GM23338 (cell line): ENCODE measurements at regions not wholly inside any gene's neighbourhood (a gene's known extent, or its start where the extent isn't known, plus 50 kb on each side); places are given as distances from the start of the nearest gene placed in this dataset.

ENCODE experiments used
- ATAC-seq: fragments of 200-7000 bp; cut with Tn5 transposase; 3 replicates; pipeline ENCODE4 v1.9.1; 2020
- DNase-seq: peaks from one replicate; pipeline ENCODE4 v3.0.0-alpha.2; 2015; ENCODE audit warnings: low spot score
- H2AFZ ChIP-seq: fragments of 200-600 bp; sonication (generic); 2 replicates; pipeline ENCODE4 v1.8.0; 2016; ENCODE audit warnings: antibody characterized with exemption, mild to moderate bottlenecking, moderate library complexity
- H3F3A ChIP-seq: fragments of 200-600 bp; sonication (generic); replicated peaks from 2 replicates; pipeline ENCODE4 v1.8.0; 2017; ENCODE audit warnings: antibody characterized with exemption, mixed run types, low read depth
- H3K27ac ChIP-seq: fragments of 200-600 bp; sonication (generic); 2 replicates; pipeline ENCODE4 v1.6.1; 2016; ENCODE audit warnings: low read depth
- H3K27me3 ChIP-seq: fragments of 200-600 bp; sonication (generic); 2 replicates; pipeline ENCODE4 v1.8.0; 2016; ENCODE audit warnings: mild to moderate bottlenecking, mixed run types, moderate library complexity; ENCODE audit not compliant: insufficient read depth
- H3K36me3 ChIP-seq: fragments of 200-600 bp; sonication (generic); 2 replicates; pipeline ENCODE4 v1.8.0; 2016; ENCODE audit warnings: mild to moderate bottlenecking; ENCODE audit not compliant: insufficient read depth
- H3K4me1 ChIP-seq: fragments of 200-600 bp; sonication (generic); 2 replicates; pipeline ENCODE4 v1.8.0; 2016; ENCODE audit warnings: mild to moderate bottlenecking, moderate library complexity; ENCODE audit not compliant: insufficient read depth
- H3K4me2 ChIP-seq: fragments of 200-600 bp; sonication (generic); 2 replicates; pipeline ENCODE4 v1.7.1; 2017; ENCODE audit warnings: mixed run types
- H3K4me3 ChIP-seq: fragments of 200-600 bp; sonication (generic); 2 replicates; pipeline ENCODE4 v1.6.1; 2016; ENCODE audit warnings: mixed run types
- H3K79me2 ChIP-seq: fragments of 200-600 bp; sonication (generic); replicated peaks from 2 replicates; pipeline ENCODE4 v1.8.0; 2017; ENCODE audit warnings: mild to moderate bottlenecking; ENCODE audit not compliant: insufficient read depth
- H3K9me2 ChIP-seq: fragments of 200-600 bp; sonication (generic); 2 replicates; pipeline ENCODE4 v1.8.0; 2017; ENCODE audit not compliant: insufficient read depth
- H4K20me1 ChIP-seq: fragments of 200-600 bp; sonication (generic); replicated peaks from 2 replicates; pipeline ENCODE4 v1.8.0; 2017; ENCODE audit warnings: mild to moderate bottlenecking; ENCODE audit not compliant: insufficient read depth
- H3K27ac Mint-ChIP-seq: 2 replicates; pipeline ENCODE4 v1.8.0; 2020; ENCODE audit warnings: inconsistent platforms, mild to moderate bottlenecking, moderate library complexity, mixed read lengths
- H3K27me3 Mint-ChIP-seq: 3 replicates; pipeline ENCODE4 v1.8.0; 2022; ENCODE audit warnings: low read depth, mild to moderate bottlenecking, moderate library complexity, mixed read lengths, inconsistent platforms; ENCODE audit not compliant: insufficient read depth, poor library complexity
- H3K36me3 Mint-ChIP-seq: 3 replicates; pipeline ENCODE4 v1.8.0; 2021; ENCODE audit warnings: low read depth, mild to moderate bottlenecking, inconsistent platforms, moderate library complexity, mixed read lengths
- H3K4me1 Mint-ChIP-seq: 3 replicates; pipeline ENCODE4 v1.8.0; 2020; ENCODE audit warnings: mild to moderate bottlenecking, inconsistent platforms, mixed read lengths
- H3K4me3 Mint-ChIP-seq: 3 replicates; pipeline ENCODE4 v1.8.0; 2021; ENCODE audit warnings: moderate library complexity, mild to moderate bottlenecking, inconsistent platforms, mixed read lengths
- H3K9me3 Mint-ChIP-seq: 3 replicates; pipeline ENCODE4 v1.8.0; 2020; ENCODE audit warnings: moderate library complexity, mild to moderate bottlenecking, inconsistent platforms, mixed read lengths
- CREB1 ChIP-seq: fragments of 250-450 bp; sonication (Bioruptor Pico); IDR thresholded peaks from 2 replicates; pipeline ENCODE4 v1.5.0; 2020; ENCODE audit warnings: low read depth, mild to moderate bottlenecking, moderate library complexity
- EZH2 ChIP-seq: fragments of 200-600 bp; sonication (generic); IDR thresholded peaks from one replicate; pipeline ENCODE4 v1.8.0; 2017; ENCODE audit warnings: antibody characterized with exemption, mild to moderate bottlenecking, low read depth; ENCODE audit not compliant: unreplicated experiment
- EZH2phosphoT487 ChIP-seq: fragments of 200-600 bp; sonication (generic); IDR thresholded peaks from one replicate; pipeline ENCODE4 v1.8.1; 2018; ENCODE audit warnings: antibody characterized with exemption; ENCODE audit not compliant: unreplicated experiment
- JUNB ChIP-seq: IDR thresholded peaks from one replicate; pipeline ENCODE4 v1.6.1; 2016; ENCODE audit warnings: antibody characterized with exemption; ENCODE audit not compliant: unreplicated experiment
- NANOG ChIP-seq: IDR thresholded peaks from 2 replicates; pipeline ENCODE4 v1.6.1; 2016; ENCODE audit warnings: antibody characterized with exemption, borderline replicate concordance
- POLR2AphosphoS5 ChIP-seq: IDR thresholded peaks from 2 replicates; pipeline ENCODE4 v1.6.1; 2016; ENCODE audit warnings: antibody characterized with exemption, low read depth
- ZNF114 ChIP-seq: fragments of 250-450 bp; sonication (Bioruptor Pico); IDR thresholded peaks from 2 replicates; pipeline ENCODE4 v1.5.0; 2020; ENCODE audit warnings: mild to moderate bottlenecking, moderate library complexity
- TF ChIP-seq, protein P1 (sequence below), 2 experiments: fragments of 200-600 bp in 1 of 2; sonication (generic) in 1 of 2; conservative IDR thresholded peaks; 2 replicates each; pipeline versions ENCODE4 v1.5.1 to v1.6.1; 2016 to 2017; ENCODE audit warnings: antibody characterized with exemption in 2 of 2, low read depth in 2 of 2, mild to moderate bottlenecking in 2 of 2, moderate library complexity in 1 of 2
- TF ChIP-seq, protein P2 (sequence below): IDR thresholded peaks from one replicate; pipeline ENCODE4 v1.6.1; 2018; ENCODE audit warnings: antibody characterized with exemption; ENCODE audit not compliant: unreplicated experiment
- TF ChIP-seq, protein P3 (sequence below): IDR thresholded peaks from 2 replicates; pipeline ENCODE4 v1.6.1; 2016; ENCODE audit warnings: antibody characterized with exemption

DNA sequence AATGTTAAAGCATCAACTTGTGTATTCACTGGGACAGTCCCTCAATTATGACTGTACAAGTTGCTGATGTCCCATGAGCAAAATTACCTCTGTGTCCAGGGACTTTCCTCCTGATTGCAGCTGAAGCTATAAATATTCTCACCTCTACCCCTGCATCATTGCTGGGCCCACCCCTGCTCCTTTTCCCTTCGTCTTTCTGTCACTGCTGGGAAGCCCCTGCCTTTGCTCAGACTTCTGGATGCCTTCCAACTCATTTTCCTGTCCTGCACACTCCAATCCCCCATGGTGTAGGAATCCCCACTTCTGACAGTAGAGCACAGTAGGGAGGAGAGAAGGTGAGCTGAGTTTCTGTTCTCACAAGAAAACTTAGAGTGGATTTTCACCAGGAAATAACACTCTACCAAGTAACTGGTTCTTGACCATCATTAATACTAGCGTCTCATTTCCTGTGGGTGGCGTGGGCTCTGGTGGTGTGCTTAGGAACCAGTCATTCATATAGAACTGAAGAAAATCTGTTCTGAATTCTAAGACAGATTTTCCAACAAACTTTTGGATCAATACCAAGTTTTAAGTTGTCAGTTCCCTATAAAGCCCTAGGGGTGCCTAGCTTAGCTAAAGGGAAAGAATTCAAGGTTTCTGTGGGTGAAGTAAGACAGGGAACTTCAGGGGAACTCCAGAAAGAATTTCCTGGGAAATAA is 136.2 kb upstream of the MED14 start:
- no peak overlapping the region for H3K4me3 ChIP-seq
- no peaks in the 10 kb centered on the region for H3F3A ChIP-seq
- TF ChIP-seq EZH2 = no peak
- TF ChIP-seq, protein P1, sequence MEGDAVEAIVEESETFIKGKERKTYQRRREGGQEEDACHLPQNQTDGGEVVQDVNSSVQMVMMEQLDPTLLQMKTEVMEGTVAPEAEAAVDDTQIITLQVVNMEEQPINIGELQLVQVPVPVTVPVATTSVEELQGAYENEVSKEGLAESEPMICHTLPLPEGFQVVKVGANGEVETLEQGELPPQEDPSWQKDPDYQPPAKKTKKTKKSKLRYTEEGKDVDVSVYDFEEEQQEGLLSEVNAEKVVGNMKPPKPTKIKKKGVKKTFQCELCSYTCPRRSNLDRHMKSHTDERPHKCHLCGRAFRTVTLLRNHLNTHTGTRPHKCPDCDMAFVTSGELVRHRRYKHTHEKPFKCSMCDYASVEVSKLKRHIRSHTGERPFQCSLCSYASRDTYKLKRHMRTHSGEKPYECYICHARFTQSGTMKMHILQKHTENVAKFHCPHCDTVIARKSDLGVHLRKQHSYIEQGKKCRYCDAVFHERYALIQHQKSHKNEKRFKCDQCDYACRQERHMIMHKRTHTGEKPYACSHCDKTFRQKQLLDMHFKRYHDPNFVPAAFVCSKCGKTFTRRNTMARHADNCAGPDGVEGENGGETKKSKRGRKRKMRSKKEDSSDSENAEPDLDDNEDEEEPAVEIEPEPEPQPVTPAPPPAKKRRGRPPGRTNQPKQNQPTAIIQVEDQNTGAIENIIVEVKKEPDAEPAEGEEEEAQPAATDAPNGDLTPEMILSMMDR (conservative IDR thresholded peaks at IDR 0.05; ENCODE audit: low read depth in 2 of 2) = no peak
- no peak for TF ChIP-seq EZH2phosphoT487
- TF ChIP-seq NANOG = no peak
- H3K4me1 ChIP-seq = no peaks in the 10 kb centered on the region
- no peaks in the 10 kb centered on the region for H3K36me3 ChIP-seq
- peaks cover 7% of the 10 kb centered on the region; the same call in 2 of the 3 replicates for H3K4me1 Mint-ChIP-seq
- H4K20me1 ChIP-seq = no peaks in the 10 kb centered on the region
- no peak overlapping the region for H3K27ac Mint-ChIP-seq
- H3K4me2 ChIP-seq = no peak overlapping the region
- H3K27me3 ChIP-seq = no peaks in the 10 kb centered on the region
- H3K9me2 ChIP-seq = 0 out of 2 replicates have a peak, but pooled peaks cover 3% of the 10 kb centered on the region
- H3K27me3 Mint-ChIP-seq = peaks cover 3% of the 10 kb centered on the region
- no peaks in the 10 kb centered on the region for H3K79me2 ChIP-seq
- ATAC-seq (no peak), DNase-seq (no peak)
- H3K36me3 Mint-ChIP-seq = no peaks in the 10 kb centered on the region
- H2AFZ ChIP-seq = peak overlapping the region; percentile 56; the same call in 1 of the 2 replicates
- no peak overlapping the region for H3K4me3 Mint-ChIP-seq
- no peak overlapping the region for H3K27ac ChIP-seq
- peaks cover 3% of the 10 kb centered on the region; the same call in 2 of the 3 replicates for H3K9me3 Mint-ChIP-seq

DNA sequence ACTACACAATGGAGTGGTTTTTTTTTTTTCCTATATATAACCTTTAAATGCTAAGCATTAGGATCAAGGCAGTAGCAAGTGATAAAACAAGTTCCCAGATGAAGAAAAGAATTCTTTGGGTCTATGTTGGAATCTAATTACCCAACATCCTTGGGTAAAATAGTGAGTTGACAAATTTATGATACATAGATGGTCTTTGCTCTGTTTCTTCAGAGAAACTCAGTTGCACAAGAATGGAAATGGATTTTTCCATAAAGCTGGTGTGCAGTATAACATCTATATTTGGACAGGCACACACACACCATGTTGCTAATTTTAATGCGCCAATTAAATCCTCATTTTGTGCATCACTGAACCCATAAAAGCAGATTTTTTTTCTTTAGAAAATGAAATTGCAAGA is 137.0 kb upstream of the MED14 start:
- H3K27me3 ChIP-seq = no peaks in the 10 kb centered on the region
- no peaks in the 10 kb centered on the region for H3K79me2 ChIP-seq
- 0 out of 2 replicates have a peak, but pooled peaks cover 3% of the 10 kb centered on the region for H3K9me2 ChIP-seq
- no peaks in the 10 kb centered on the region for H3F3A ChIP-seq
- no peak overlapping the region for H3K27ac Mint-ChIP-seq
- no peaks in the 10 kb centered on the region for H4K20me1 ChIP-seq
- H3K4me3 Mint-ChIP-seq = no peak overlapping the region
- no peaks in the 10 kb centered on the region for H3K4me1 ChIP-seq
- peaks cover 3% of the 10 kb centered on the region for H3K27me3 Mint-ChIP-seq
- H3K27ac ChIP-seq = no peak overlapping the region
- H3K9me3 Mint-ChIP-seq = peaks cover 3% of the 10 kb centered on the region; the same call in 1 of the 3 replicates
- no peak overlapping the region for H3K4me2 ChIP-seq
- H2AFZ ChIP-seq = no peak overlapping the region
- no peaks in the 10 kb centered on the region for H3K36me3 Mint-ChIP-seq
- no peak for ATAC-seq
- peaks cover 7% of the 10 kb centered on the region; the same call in 2 of the 3 replicates for H3K4me1 Mint-ChIP-seq
- DNase-seq = no peak
- no peak overlapping the region for H3K4me3 ChIP-seq
- no peaks in the 10 kb centered on the region for H3K36me3 ChIP-seq
- no peak for TF ChIP-seq ZNF114 (CRISPR knock-in tag)
- TF ChIP-seq EZH2 = no peak
- no peak for TF ChIP-seq EZH2phosphoT487
- TF ChIP-seq JUNB = no peak
- TF ChIP-seq, protein P2, sequence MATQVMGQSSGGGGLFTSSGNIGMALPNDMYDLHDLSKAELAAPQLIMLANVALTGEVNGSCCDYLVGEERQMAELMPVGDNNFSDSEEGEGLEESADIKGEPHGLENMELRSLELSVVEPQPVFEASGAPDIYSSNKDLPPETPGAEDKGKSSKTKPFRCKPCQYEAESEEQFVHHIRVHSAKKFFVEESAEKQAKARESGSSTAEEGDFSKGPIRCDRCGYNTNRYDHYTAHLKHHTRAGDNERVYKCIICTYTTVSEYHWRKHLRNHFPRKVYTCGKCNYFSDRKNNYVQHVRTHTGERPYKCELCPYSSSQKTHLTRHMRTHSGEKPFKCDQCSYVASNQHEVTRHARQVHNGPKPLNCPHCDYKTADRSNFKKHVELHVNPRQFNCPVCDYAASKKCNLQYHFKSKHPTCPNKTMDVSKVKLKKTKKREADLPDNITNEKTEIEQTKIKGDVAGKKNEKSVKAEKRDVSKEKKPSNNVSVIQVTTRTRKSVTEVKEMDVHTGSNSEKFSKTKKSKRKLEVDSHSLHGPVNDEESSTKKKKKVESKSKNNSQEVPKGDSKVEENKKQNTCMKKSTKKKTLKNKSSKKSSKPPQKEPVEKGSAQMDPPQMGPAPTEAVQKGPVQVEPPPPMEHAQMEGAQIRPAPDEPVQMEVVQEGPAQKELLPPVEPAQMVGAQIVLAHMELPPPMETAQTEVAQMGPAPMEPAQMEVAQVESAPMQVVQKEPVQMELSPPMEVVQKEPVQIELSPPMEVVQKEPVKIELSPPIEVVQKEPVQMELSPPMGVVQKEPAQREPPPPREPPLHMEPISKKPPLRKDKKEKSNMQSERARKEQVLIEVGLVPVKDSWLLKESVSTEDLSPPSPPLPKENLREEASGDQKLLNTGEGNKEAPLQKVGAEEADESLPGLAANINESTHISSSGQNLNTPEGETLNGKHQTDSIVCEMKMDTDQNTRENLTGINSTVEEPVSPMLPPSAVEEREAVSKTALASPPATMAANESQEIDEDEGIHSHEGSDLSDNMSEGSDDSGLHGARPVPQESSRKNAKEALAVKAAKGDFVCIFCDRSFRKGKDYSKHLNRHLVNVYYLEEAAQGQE = no peak
- TF ChIP-seq, protein P3, sequence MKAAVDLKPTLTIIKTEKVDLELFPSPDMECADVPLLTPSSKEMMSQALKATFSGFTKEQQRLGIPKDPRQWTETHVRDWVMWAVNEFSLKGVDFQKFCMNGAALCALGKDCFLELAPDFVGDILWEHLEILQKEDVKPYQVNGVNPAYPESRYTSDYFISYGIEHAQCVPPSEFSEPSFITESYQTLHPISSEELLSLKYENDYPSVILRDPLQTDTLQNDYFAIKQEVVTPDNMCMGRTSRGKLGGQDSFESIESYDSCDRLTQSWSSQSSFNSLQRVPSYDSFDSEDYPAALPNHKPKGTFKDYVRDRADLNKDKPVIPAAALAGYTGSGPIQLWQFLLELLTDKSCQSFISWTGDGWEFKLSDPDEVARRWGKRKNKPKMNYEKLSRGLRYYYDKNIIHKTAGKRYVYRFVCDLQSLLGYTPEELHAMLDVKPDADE = no peak
- TF ChIP-seq POLR2AphosphoS5 = no peak
- TF ChIP-seq CREB1 (CRISPR knock-in tag) = no peak
